ENCODE measurements at regions not wholly inside any gene's neighbourhood (a gene's known extent, or its start where the extent isn't known, plus 50 kb on each side); places are given as distances from the start of the nearest gene placed in this dataset.

DNA sequence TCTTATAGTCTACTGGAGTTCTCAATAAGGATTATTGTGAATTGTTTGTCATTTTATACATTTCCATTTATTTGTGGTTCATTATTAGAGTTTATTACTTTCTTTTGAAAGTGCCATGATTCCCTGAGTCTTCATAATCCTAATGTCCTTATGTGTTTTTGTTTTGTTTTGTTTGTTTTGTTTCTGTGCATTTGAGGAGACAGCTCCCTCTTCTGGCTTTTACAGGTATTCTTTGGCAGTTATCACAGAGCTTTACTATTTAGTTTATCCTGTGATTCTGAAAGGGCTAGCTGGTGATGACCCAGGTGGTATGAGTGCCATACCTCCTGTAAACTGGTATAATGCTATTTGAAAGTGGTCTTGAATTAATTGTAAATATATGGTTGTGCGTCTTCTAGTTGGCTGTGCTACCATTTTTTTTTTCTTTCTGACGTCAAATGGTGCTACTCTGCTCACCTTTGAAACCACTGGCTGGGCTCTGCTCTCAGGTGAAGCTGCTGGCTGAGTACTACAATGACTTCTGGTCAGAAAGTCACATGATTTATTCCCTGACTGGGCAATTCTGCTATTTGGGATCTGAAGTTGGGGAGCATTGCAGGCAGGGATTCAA lies 751.2 kb downstream of the JRKL start:
- TF ChIP-seq, protein P1, sequence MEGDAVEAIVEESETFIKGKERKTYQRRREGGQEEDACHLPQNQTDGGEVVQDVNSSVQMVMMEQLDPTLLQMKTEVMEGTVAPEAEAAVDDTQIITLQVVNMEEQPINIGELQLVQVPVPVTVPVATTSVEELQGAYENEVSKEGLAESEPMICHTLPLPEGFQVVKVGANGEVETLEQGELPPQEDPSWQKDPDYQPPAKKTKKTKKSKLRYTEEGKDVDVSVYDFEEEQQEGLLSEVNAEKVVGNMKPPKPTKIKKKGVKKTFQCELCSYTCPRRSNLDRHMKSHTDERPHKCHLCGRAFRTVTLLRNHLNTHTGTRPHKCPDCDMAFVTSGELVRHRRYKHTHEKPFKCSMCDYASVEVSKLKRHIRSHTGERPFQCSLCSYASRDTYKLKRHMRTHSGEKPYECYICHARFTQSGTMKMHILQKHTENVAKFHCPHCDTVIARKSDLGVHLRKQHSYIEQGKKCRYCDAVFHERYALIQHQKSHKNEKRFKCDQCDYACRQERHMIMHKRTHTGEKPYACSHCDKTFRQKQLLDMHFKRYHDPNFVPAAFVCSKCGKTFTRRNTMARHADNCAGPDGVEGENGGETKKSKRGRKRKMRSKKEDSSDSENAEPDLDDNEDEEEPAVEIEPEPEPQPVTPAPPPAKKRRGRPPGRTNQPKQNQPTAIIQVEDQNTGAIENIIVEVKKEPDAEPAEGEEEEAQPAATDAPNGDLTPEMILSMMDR (IDR thresholded peaks at IDR 0.05), result no peak
- TF ChIP-seq EZH2 (IDR thresholded peaks at IDR 0.05; ENCODE audit: borderline replicate concordance, insufficient read depth, low read depth, low read length, poor library complexity, severe bottlenecking), result no peak
